Mucosa of rectum (tissue), 2 donors: ENCODE measurements at regions not wholly inside any gene's neighbourhood (a gene's known extent, or its start where the extent isn't known, plus 50 kb on each side); places are given as distances from the start of the nearest gene placed in this dataset.

Experiments
- H3K27ac ChIP-seq, 2 donors: one replicate each; pipeline ENCODE4 v1.7.0; 2013; ENCODE audit warnings: inconsistent platforms in 2 of 2, low read depth in 2 of 2, low read length in 2 of 2
- H3K27me3 ChIP-seq, 2 donors: one replicate each; pipeline ENCODE4 v1.7.0; 2013; ENCODE audit warnings: low read length in 2 of 2; ENCODE audit not compliant: control insufficient read depth in 2 of 2, insufficient read depth in 2 of 2
- H3K36me3 ChIP-seq, 2 donors: one replicate each; pipeline ENCODE4 v1.7.0; 2013; ENCODE audit warnings: low read length in 2 of 2; ENCODE audit not compliant: control insufficient read depth in 2 of 2, insufficient read depth in 2 of 2
- H3K4me1 ChIP-seq, 2 donors: one replicate each; pipeline ENCODE4 v1.7.0; 2013; ENCODE audit warnings: low read length in 2 of 2, mild to moderate bottlenecking in 1 of 2; ENCODE audit not compliant: control insufficient read depth in 2 of 2, insufficient read depth in 2 of 2
- H3K4me3 ChIP-seq, 2 donors: one replicate each; pipeline ENCODE4 v1.7.0; 2013; ENCODE audit warnings: low read length in 2 of 2
- H3K9ac ChIP-seq, 2 donors: one replicate each; pipeline ENCODE4 v1.7.0; 2013; ENCODE audit warnings: low read length in 2 of 2, low read depth in 1 of 2, mild to moderate bottlenecking in 1 of 2
- H3K9me3 ChIP-seq, 2 donors: one replicate each; pipeline ENCODE4 v1.7.0; 2013; ENCODE audit warnings: low read length in 2 of 2; ENCODE audit not compliant: control insufficient read depth in 2 of 2
- donor health status: healthy.
- donor health status: Normal muscosa, but diverticular disease.

GRCh38 chr21:16811970-16812369 is 700.9 kb upstream of the CXADR start:
- Histone ChIP-seq H3K27ac (no peak overlapping the region), H3K9me3 (peaks cover 0 to 3% of the 10 kb centered on the region in 2 donors), H3K27me3 (no peaks in the 10 kb centered on the region), H3K4me3 (no peak overlapping the region), H3K36me3 (no peaks in the 10 kb centered on the region), H3K4me1 (no peaks in the 10 kb centered on the region), H3K9ac (no peak overlapping the region)

DNA sequence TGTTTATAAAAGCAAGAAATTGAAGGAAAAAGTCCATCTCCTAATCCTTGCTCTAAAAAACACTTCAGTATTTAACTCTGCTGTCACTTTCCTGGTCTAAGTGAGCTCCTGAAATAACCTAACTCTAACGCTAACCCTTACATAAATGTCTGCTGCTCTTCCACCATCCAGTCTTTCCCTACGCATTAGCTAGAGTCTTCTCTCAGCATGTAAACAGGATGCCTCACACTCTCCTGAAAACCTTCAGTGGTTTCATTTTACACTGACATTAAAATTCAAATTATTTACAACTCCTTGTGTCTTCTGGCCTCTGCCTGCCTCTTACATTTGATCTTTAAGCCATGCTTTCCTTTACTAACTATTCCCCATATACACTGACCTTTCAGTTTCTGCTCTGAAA is 697.6 kb upstream of the CXADR start:
- no peaks in the 10 kb centered on the region for H3K27me3 ChIP-seq
- H3K36me3 ChIP-seq: no peaks in the 10 kb centered on the region
- H3K4me3 ChIP-seq: no peak overlapping the region
- H3K9ac ChIP-seq: no peak overlapping the region
- H3K27ac ChIP-seq: no peak overlapping the region
- H3K9me3 ChIP-seq: peaks cover 0 to 3% of the 10 kb centered on the region in 2 donors
- no peaks in the 10 kb centered on the region for H3K4me1 ChIP-seq

DNA sequence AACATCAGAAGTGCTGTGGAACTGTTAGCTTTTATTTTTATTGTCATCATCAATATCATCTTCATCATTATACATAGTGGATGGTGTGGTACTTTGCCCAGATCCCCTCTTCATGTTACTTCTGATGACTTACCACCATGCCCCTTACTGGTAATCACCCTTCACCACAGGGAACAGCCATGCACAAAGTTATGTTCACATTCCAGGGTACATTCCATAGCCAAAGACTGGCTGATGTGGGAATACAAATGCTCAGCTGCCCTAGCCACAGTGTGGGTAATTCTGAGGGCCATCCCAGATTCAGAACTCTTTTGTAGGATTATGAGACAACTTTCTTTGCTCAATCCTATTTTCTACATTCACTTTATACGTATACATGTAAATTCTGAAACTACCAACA is 691.3 kb upstream of the CXADR start:
- Histone ChIP-seq H3K9me3 (peaks cover 0 to 2% of the 10 kb centered on the region in 2 donors), H3K9ac (no peak overlapping the region), H3K4me3 (no peak overlapping the region), H3K36me3 (no peaks in the 10 kb centered on the region), H3K27me3 (no peaks in the 10 kb centered on the region), H3K27ac (no peak overlapping the region), H3K4me1 (no peaks in the 10 kb centered on the region)

DNA sequence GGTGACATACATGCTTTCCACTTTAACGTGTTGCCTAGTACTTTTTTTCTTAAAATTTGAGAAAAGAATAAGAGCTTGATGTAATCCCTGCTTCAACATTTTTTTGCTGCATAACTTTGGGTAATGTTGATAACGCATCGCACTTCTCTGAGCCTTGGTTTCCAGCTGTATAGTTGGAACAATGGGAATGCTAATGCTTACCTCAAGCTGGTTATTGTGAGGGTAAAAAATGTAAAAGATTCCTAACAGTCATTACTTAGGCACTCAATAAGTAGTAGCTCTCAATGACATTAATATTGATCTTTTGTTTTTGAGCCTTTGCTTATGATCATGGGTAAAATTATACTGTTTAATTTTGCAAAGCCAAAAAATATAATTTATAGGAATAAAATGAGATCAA is 683.3 kb upstream of the CXADR start:
- Histone ChIP-seq H3K27ac (no peak overlapping the region), H3K9me3 (no peaks in the 10 kb centered on the region), H3K9ac (no peak overlapping the region), H3K4me3 (no peak overlapping the region), H3K36me3 (no peaks in the 10 kb centered on the region), H3K4me1 (no peaks in the 10 kb centered on the region), H3K27me3 (no peaks in the 10 kb centered on the region)

GRCh38 chr21:16832791-16833190 is 680.1 kb upstream of the CXADR start:
- no peaks in the 10 kb centered on the region for H3K36me3 ChIP-seq
- no peak overlapping the region for H3K9ac ChIP-seq
- no peak overlapping the region for H3K27ac ChIP-seq
- no peaks in the 10 kb centered on the region for H3K9me3 ChIP-seq
- no peaks in the 10 kb centered on the region for H3K4me1 ChIP-seq
- H3K27me3 ChIP-seq: no peaks in the 10 kb centered on the region
- H3K4me3 ChIP-seq: no peak overlapping the region

GRCh38 chr21:16834791-16835190 is 678.1 kb upstream of the CXADR start:
- Histone ChIP-seq H3K9ac (no peak overlapping the region), H3K4me3 (no peak overlapping the region), H3K9me3 (no peaks in the 10 kb centered on the region), H3K27me3 (no peaks in the 10 kb centered on the region), H3K36me3 (no peaks in the 10 kb centered on the region), H3K27ac (no peak overlapping the region), H3K4me1 (no peaks in the 10 kb centered on the region)

DNA sequence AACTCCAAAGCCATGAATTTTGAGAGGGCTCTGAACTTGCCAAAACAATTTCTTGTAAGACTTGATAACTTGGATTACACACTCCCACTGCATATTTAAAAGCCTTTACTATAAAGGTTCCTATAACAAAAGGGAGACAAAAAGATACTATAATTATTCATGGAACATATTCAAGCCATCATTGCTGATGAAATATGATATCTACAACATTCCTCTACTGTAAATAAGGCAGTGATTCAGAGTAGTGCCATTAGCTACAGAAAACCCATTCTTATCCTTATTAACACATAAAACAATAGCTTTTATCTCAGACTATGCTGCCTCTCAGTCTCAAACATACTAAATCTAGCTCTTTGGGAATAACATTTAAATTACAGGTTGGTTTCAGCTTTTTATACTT is 675.5 kb upstream of the CXADR start:
- Histone ChIP-seq H3K36me3 (no peaks in the 10 kb centered on the region), H3K27me3 (no peaks in the 10 kb centered on the region), H3K4me1 (no peaks in the 10 kb centered on the region), H3K4me3 (no peak overlapping the region), H3K27ac (no peak overlapping the region), H3K9me3 (no peaks in the 10 kb centered on the region), H3K9ac (no peak overlapping the region)

DNA sequence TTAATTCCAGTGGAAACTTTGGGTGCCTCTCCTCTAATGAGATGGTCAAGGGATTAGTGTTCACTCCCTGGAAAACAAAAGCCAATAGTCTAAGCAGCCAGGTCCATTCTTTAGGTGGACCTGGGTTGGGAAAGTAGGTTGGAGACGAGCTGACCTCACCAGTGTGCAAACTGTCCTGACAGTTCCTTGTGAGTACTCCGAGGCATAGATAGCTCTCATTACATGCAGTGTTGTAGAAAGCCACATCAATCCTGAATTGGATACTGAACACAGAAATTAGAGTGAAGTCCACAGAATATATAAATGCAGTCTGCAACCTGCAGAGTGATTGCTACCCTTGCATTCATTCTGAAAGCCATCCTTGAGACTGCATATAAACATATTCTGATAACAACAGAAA is 675.1 kb upstream of the CXADR start:
- H3K27ac ChIP-seq: no peak overlapping the region
- H3K9ac ChIP-seq: no peak overlapping the region
- H3K4me1 ChIP-seq: no peaks in the 10 kb centered on the region

DNA sequence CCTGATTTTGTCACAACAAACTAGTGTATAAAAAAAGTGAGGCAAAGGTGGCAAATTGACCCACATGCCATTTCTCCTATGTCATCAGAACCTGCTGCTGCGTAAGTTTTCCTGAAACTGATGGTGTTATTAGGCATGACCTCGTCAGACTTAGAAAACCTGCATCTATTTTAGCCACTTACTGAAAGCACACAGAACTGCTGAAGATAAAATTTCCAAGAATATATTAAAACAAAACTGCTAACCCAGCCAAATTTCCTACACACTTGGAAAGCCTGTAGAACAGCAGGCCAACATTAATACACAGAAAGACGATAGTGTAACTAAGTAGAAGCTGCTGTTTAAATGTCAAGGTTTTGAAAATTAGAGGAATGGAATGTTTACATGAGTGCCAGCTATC is 674.5 kb upstream of the CXADR start:
- Histone ChIP-seq H3K27me3 (no peaks in the 10 kb centered on the region), H3K9ac (no peak overlapping the region), H3K9me3 (no peaks in the 10 kb centered on the region), H3K27ac (no peak overlapping the region), H3K4me3 (no peak overlapping the region), H3K4me1 (no peaks in the 10 kb centered on the region), H3K36me3 (no peaks in the 10 kb centered on the region)

More for the DNA sequence above, 675.1 kb upstream of the CXADR start:
- no peaks in the 10 kb centered on the region for H3K27me3 ChIP-seq
- no peaks in the 10 kb centered on the region for H3K9me3 ChIP-seq
- H3K36me3 ChIP-seq: no peaks in the 10 kb centered on the region
- no peak overlapping the region for H3K4me3 ChIP-seq

GRCh38 chr21:16840538-16840937 is 672.3 kb upstream of the CXADR start:
- no peaks in the 10 kb centered on the region for H3K9me3 ChIP-seq
- no peak overlapping the region for H3K9ac ChIP-seq
- no peaks in the 10 kb centered on the region for H3K36me3 ChIP-seq
- no peaks in the 10 kb centered on the region for H3K27me3 ChIP-seq
- H3K4me3 ChIP-seq: no peak overlapping the region
- no peak overlapping the region for H3K27ac ChIP-seq
- no peaks in the 10 kb centered on the region for H3K4me1 ChIP-seq
